Neural crest cell (in vitro differentiated cells): ENCODE measurements at regions not wholly inside any gene's neighbourhood (a gene's known extent, or its start where the extent isn't known, plus 50 kb on each side); places are given as distances from the start of the nearest gene placed in this dataset.

ENCODE experiments used
- DNase-seq: peaks from one replicate; pipeline ENCODE4 v3.0.0; 2021; ENCODE audit warnings: low read depth, mixed read lengths, low spot score
- H3K27ac Mint-ChIP-seq: one replicate; pipeline ENCODE4 v1.8.0; 2021; ENCODE audit warnings: mild to moderate bottlenecking, mixed read lengths; ENCODE audit not compliant: unreplicated experiment
- H3K27me3 Mint-ChIP-seq: 2 replicates; pipeline ENCODE4 v1.8.0; 2021; ENCODE audit warnings: low read depth, mild to moderate bottlenecking, mixed read lengths
- H3K36me3 Mint-ChIP-seq: 2 replicates; pipeline ENCODE4 v1.8.0; 2021; ENCODE audit warnings: low read depth, mild to moderate bottlenecking, mixed read lengths
- H3K4me1 Mint-ChIP-seq: 2 replicates; pipeline ENCODE4 v1.8.0; 2021; ENCODE audit warnings: mixed read lengths
- H3K4me3 Mint-ChIP-seq: one replicate; pipeline ENCODE4 v1.8.0; 2021; ENCODE audit warnings: mild to moderate bottlenecking, mixed read lengths
- H3K9me3 Mint-ChIP-seq: 2 replicates; pipeline ENCODE4 v1.8.0; 2021; ENCODE audit warnings: mixed read lengths
- CTCF ChIP-seq: fragments of 200-600 bp; sonication (generic); conservative IDR thresholded peaks from 2 replicates; pipeline ENCODE4 v1.5.0; 2021; ENCODE audit warnings: antibody characterized with exemption, mild to moderate bottlenecking

GRCh38 chr10:3271354-3272115 lies 99.0 kb upstream of the PITRM1 start:
- Mint-ChIP-seq H3K36me3 (no peaks in the 10 kb centered on the region), H3K27ac (no peak overlapping the region), H3K4me3 (no peak overlapping the region), H3K9me3 (peaks cover 10% of the 10 kb centered on the region), H3K4me1 (peaks cover 43% of the 10 kb centered on the region), H3K27me3 (peaks cover 2% of the 10 kb centered on the region)
- TF ChIP-seq CTCF: no peak
- no peak for DNase-seq

DNA sequence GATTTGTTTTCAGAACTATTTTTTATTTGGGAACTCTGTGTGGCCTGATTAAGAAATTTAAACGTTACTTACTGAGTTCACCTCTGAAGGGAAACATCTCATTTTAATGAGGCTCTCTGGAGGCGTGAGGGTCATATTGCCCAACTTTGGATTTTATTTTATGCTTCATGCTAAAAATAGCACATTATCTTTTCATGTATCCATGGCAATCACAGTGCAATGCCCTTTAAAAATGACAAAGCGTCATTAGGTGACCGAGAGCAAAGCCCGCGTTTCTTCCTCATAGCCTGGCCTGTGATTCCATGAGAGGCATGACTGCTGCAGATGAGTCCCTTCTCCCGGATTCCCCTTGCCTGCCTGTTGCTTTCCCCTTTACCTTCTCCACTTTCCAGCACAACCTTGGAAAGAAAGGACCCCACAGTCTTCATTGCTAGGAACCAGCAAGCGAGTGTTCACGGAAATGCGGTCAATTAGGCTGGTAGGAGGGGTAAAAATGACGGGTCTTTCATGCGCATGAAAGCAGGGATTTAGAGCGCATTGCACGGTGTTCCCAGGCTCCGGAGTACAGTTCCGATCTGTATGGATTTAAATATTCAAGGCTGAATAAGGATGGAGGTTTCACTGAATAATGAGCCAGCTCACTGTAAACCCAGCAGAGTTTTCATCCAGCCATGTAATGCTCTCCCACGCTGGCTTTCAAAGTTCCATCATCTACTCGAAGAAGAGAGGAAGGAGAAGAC lies 98.2 kb upstream of the PITRM1 start:
- H3K27ac Mint-ChIP-seq: peak overlapping the region; percentile 53
- no peak for TF ChIP-seq CTCF
- H3K9me3 Mint-ChIP-seq: peaks cover 8% of the 10 kb centered on the region
- H3K27me3 Mint-ChIP-seq: peaks cover 2% of the 10 kb centered on the region
- no peak overlapping the region for H3K4me3 Mint-ChIP-seq
- DNase-seq: no peak
- H3K36me3 Mint-ChIP-seq: no peaks in the 10 kb centered on the region
- H3K4me1 Mint-ChIP-seq: peaks cover 43% of the 10 kb centered on the region

GRCh38 chr10:3268025-3268424 lies 95.4 kb upstream of the PITRM1 start:
- Mint-ChIP-seq H3K4me1 (peaks cover 57% of the 10 kb centered on the region), H3K27me3 (no peaks in the 10 kb centered on the region)
- TF ChIP-seq CTCF: no peak

GRCh38 chr10:3265088-3265487 lies 92.5 kb upstream of the PITRM1 start:
- Mint-ChIP-seq H3K27ac (no peak overlapping the region), H3K4me1 (peaks cover 29% of the 10 kb centered on the region), H3K27me3 (no peaks in the 10 kb centered on the region), H3K9me3 (peaks cover 5% of the 10 kb centered on the region), H3K36me3 (no peaks in the 10 kb centered on the region), H3K4me3 (no peak overlapping the region)
- DNase-seq: no peak
- no peak for TF ChIP-seq CTCF

More at GRCh38 chr10:3268025-3268424, 95.4 kb upstream of the PITRM1 start:
- Mint-ChIP-seq H3K36me3 (no peaks in the 10 kb centered on the region), H3K9me3 (no peaks in the 10 kb centered on the region), H3K27ac (no peak overlapping the region), H3K4me3 (no peak overlapping the region)
- DNase-seq: no peak

- Mint-ChIP-seq H3K36me3 (no peaks in the 10 kb centered on the region), H3K27ac (peak overlapping the region; percentile 82), H3K4me3 (no peak overlapping the region), H3K27me3 (no peaks in the 10 kb centered on the region), H3K4me1 (peaks cover 21% of the 10 kb centered on the region), H3K9me3 (peaks cover 5% of the 10 kb centered on the region)
- no peak for TF ChIP-seq CTCF
- DNase-seq: no peak
Observed at GRCh38 chr10:3264161-3264761, 91.7 kb upstream of the PITRM1 start.
